Large intestine (tissue), 3 donors: ENCODE measurements at regions not wholly inside any gene's neighbourhood (a gene's known extent, or its start where the extent isn't known, plus 50 kb on each side); places are given as distances from the start of the nearest gene placed in this dataset.
"Not testable (repeated sequence)": the region's sequence is repeated elsewhere in the genome, so short reads cannot be mapped to it uniquely, and the experiment has no call there.

Experiments used
- DNase-seq, 2 donors: peaks; one replicate each; pipeline versions ENCODE4 v3.0.0 to v3.0.0-alpha.2; 2013
- H3K27ac ChIP-seq: one replicate; pipeline ENCODE4 v1.5.1; 2013; ENCODE audit warnings: low read length
- H3K27me3 ChIP-seq: 2 replicates; pipeline ENCODE4 v1.6.1; 2013; ENCODE audit warnings: low read length; ENCODE audit not compliant: control insufficient read depth, insufficient read depth
- H3K36me3 ChIP-seq: 2 replicates; pipeline ENCODE4 v1.6.1; 2013; ENCODE audit warnings: low read length; ENCODE audit not compliant: control insufficient read depth, insufficient read depth
- H3K4me1 ChIP-seq: one replicate; pipeline ENCODE4 v1.6.1; 2013; ENCODE audit warnings: low read length; ENCODE audit not compliant: control insufficient read depth, insufficient read depth
- H3K4me3 ChIP-seq: one replicate; pipeline ENCODE4 v1.5.1; 2013; ENCODE audit warnings: low read length
- H3K9me3 ChIP-seq: one replicate; pipeline ENCODE4 v1.6.1; 2013; ENCODE audit warnings: mild to moderate bottlenecking, low read depth, low read length, moderate library complexity; ENCODE audit not compliant: control insufficient read depth
- WGBS: methylation state at CpG from one replicate; pipeline ENCODE4 v1.1.5; 2013; ENCODE audit warnings: low lambda C conversion rate; ENCODE audit not compliant: insufficient coverage; 5-methylcytosine and 5-hydroxymethylcytosine counted together

- no peak overlapping the region for H3K4me3 ChIP-seq
- DNase-seq = peak in 1 of 2 donors; percentile 41
- peak overlapping the region; percentile 12 for H3K27ac ChIP-seq
- no peaks in the 10 kb centered on the region for H3K27me3 ChIP-seq
- peaks cover 31% of the 10 kb centered on the region for H3K4me1 ChIP-seq
- WGBS = no CpG with 5 or more reads among the region's 4 CpGs
- no peaks in the 10 kb centered on the region for H3K9me3 ChIP-seq
- H3K36me3 ChIP-seq = no peaks in the 10 kb centered on the region
Observed at GRCh38 chr5:42870882-42871418, 59.3 kb upstream of the SELENOP start.

- H3K27ac ChIP-seq, H3K36me3 ChIP-seq, DNase-seq, H3K27me3 ChIP-seq, H3K4me3 ChIP-seq, H3K9me3 ChIP-seq: not testable (repeated sequence)
- no CpG with 5 or more reads among the region's 5 CpGs for WGBS
- peaks cover 16% of the 10 kb centered on the region for H3K4me1 ChIP-seq
Observed at GRCh38 chr5:42868417-42868816, 56.7 kb upstream of the SELENOP start.

- WGBS = no CpG with 5 or more reads among the region's 3 CpGs
- H3K27ac ChIP-seq, H3K4me3 ChIP-seq, DNase-seq, H3K36me3 ChIP-seq, H3K4me1 ChIP-seq, H3K27me3 ChIP-seq, H3K9me3 ChIP-seq: not testable (repeated sequence)
Observed at GRCh38 chr5:42864749-42865148, 53.1 kb upstream of the SELENOP start.
